ENCODE measurements at regions not wholly inside any gene's neighbourhood (a gene's known extent, or its start where the extent isn't known, plus 50 kb on each side); places are given as distances from the start of the nearest gene placed in this dataset.

- TF ChIP-seq, protein P1, sequence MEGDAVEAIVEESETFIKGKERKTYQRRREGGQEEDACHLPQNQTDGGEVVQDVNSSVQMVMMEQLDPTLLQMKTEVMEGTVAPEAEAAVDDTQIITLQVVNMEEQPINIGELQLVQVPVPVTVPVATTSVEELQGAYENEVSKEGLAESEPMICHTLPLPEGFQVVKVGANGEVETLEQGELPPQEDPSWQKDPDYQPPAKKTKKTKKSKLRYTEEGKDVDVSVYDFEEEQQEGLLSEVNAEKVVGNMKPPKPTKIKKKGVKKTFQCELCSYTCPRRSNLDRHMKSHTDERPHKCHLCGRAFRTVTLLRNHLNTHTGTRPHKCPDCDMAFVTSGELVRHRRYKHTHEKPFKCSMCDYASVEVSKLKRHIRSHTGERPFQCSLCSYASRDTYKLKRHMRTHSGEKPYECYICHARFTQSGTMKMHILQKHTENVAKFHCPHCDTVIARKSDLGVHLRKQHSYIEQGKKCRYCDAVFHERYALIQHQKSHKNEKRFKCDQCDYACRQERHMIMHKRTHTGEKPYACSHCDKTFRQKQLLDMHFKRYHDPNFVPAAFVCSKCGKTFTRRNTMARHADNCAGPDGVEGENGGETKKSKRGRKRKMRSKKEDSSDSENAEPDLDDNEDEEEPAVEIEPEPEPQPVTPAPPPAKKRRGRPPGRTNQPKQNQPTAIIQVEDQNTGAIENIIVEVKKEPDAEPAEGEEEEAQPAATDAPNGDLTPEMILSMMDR (IDR thresholded peaks at IDR 0.05) = no peak
- no peak for TF ChIP-seq POLR2A (IDR thresholded peaks at IDR 0.05)
Measured at GRCh38 chr12:34388636-34389377, 366.5 kb downstream of the ALG10 start.

All from body of pancreas (tissue), 4 donors.